K562 (cell line): ENCODE measurements at regions not wholly inside any gene's neighbourhood (a gene's known extent, or its start where the extent isn't known, plus 50 kb on each side); places are given as distances from the start of the nearest gene placed in this dataset.
A peak's percentile ranks its signal among the peaks of the same experiment; 100 is the strongest.

Experiments
- ATF2 ChIP-seq: sonication (generic); formaldehyde crosslinking; IDR thresholded peaks from 2 replicates; pipeline ENCODE4 v1.8.1; 2022; ENCODE audit warnings: missing genetic modification reagents
- BCL6 ChIP-seq: fragments of 250-450 bp; sonication (Bioruptor Pico); IDR thresholded peaks from 2 replicates; pipeline ENCODE4 v1.4.0; 2020
- ERF ChIP-seq: fragments of 450-650 bp; formaldehyde crosslinking; IDR thresholded peaks from 2 replicates; pipeline ENCODE4 v1.4.0; 2020; ENCODE audit warnings: mild to moderate bottlenecking, mixed read lengths
- HMBOX1 ChIP-seq: sonication (generic); IDR thresholded peaks from 2 replicates; pipeline ENCODE4 v1.6.1; 2016
- HMGN3 ChIP-seq: IDR thresholded peaks from 2 replicates; pipeline ENCODE4 v1.6.1; 2011; ENCODE audit warnings: borderline replicate concordance, low read depth, mild to moderate bottlenecking, mixed read lengths, low read length; ENCODE audit not compliant: insufficient read length; ENCODE audit errors: extremely low read depth
- HOXB6 ChIP-seq: fragments of 250-450 bp; sonication (Bioruptor Pico); IDR thresholded peaks from 2 replicates; pipeline ENCODE4 v1.5.1; 2022; ENCODE audit warnings: mild to moderate bottlenecking, borderline replicate concordance
- JUND ChIP-seq, 2 experiments: IDR thresholded peaks; 2 replicates in 1 of 2; 3 replicates in 1 of 2; pipeline ENCODE4 v1.6.1; 2011; ENCODE audit warnings: borderline replicate concordance in 2 of 2, low read depth in 2 of 2, low read length in 2 of 2, improper control_type of control experiment in 1 of 2, missing biosample characterization in 1 of 2, missing genetic modification characterization in 1 of 2, missing genetic modification reagents in 1 of 2
- KDM5B ChIP-seq: fragments of 200-600 bp; sonication (generic); IDR thresholded peaks from 2 replicates; pipeline ENCODE4 v1.6.1; 2012; ENCODE audit warnings: low read depth, mild to moderate bottlenecking, moderate library complexity, low read length, control low read depth, inconsistent platforms; ENCODE audit not compliant: insufficient replicate concordance
- RBM14 ChIP-seq: fragments of 200-400 bp; formaldehyde crosslinking; IDR thresholded peaks from 2 replicates; pipeline ENCODE4 v1.6.1; 2018; ENCODE audit warnings: low read depth, mild to moderate bottlenecking, low read length, moderate library complexity, borderline replicate concordance; ENCODE audit not compliant: insufficient read depth
- SP1 ChIP-seq: sonication (generic); formaldehyde crosslinking; IDR thresholded peaks from 2 replicates; pipeline ENCODE4 v1.8.1; 2022; ENCODE audit warnings: mild to moderate bottlenecking, missing genetic modification reagents
- TEAD2 ChIP-seq: fragments of 450-650 bp; IDR thresholded peaks from 2 replicates; pipeline ENCODE4 v1.6.1; 2016; ENCODE audit warnings: missing genetic modification characterization, control low read depth, missing compliant biosample characterization
- U2AF1 ChIP-seq: fragments of 200-400 bp; formaldehyde crosslinking; optimal IDR thresholded peaks from 2 replicates; pipeline ENCODE3; 2017; ENCODE audit warnings: mild to moderate bottlenecking, low read depth, low read length, moderate library complexity
- UBTF ChIP-seq, 2 experiments: IDR thresholded peaks; 2 replicates each; pipeline ENCODE4 v1.6.1; 2012; ENCODE audit warnings: improper control_type of control experiment in 2 of 2, low read depth in 2 of 2, low read length in 2 of 2, borderline replicate concordance in 1 of 2
- ZBTB26 ChIP-seq: fragments of 450-650 bp; formaldehyde crosslinking; IDR thresholded peaks from 2 replicates; pipeline ENCODE4 v1.4.0; 2022; ENCODE audit warnings: missing genetic modification characterization
- ZMIZ1 ChIP-seq, 2 experiments: fragments of 150-350 bp in 1 of 2; IDR thresholded peaks; 2 replicates each; pipeline ENCODE4 v1.6.1; 2012 to 2016; ENCODE audit warnings: low read depth in 2 of 2, low read length in 2 of 2, mild to moderate bottlenecking in 1 of 2, moderate library complexity in 1 of 2
- ZNF316 ChIP-seq: fragments of 450-650 bp; IDR thresholded peaks from 2 replicates; pipeline ENCODE4 v1.6.1; 2016
- ZNF717 ChIP-seq: fragments of 250-450 bp; sonication (Bioruptor Pico); IDR thresholded peaks from 2 replicates; pipeline ENCODE4 v1.5.0; 2021

GRCh38 chr4:99734583-99735322 lies 77.1 kb upstream of the C4orf54 start (continued):
- TF ChIP-seq HMBOX1 (no peak), UBTF (IDR thresholded peaks at IDR 0.05; ENCODE audit: borderline replicate concordance in 1 of 2, low read depth in 2 of 2, low read length in 2 of 2) (no peak), ZNF316 (no peak), ZMIZ1 (IDR thresholded peaks at IDR 0.05; ENCODE audit: low read depth in 2 of 2, low read length in 2 of 2) (no peak), KDM5B (no peak), HMGN3 (no peak), U2AF1 (no peak), ZNF717 (CRISPR knock-in tag) (peak; percentile 48; the same call in 1 of the 2 replicates), RBM14 (no peak), JUND (IDR thresholded peaks at IDR 0.05; ENCODE audit: borderline replicate concordance, low read depth, low read length) (no peak), JUND (tag; IDR thresholded peaks at IDR 0.05; ENCODE audit: borderline replicate concordance, low read depth, low read length) (peak; percentile 17; the same call in 1 of the 3 replicates), BCL6 (peak; percentile 74), ERF (no peak), TEAD2 (tag) (peak; percentile 78), SP1 (no peak), ZBTB26 (CRISPR knock-in tag) (peak; percentile 77; the same call in 1 of the 2 replicates), ATF2 (CRISPR knock-in tag) (no peak), HOXB6 (CRISPR knock-in tag) (peak; percentile 91; the same call in 1 of the 2 replicates)
